HepG2 (cell line): ENCODE measurements at regions not wholly inside any gene's neighbourhood (a gene's known extent, or its start where the extent isn't known, plus 50 kb on each side); places are given as distances from the start of the nearest gene placed in this dataset.

Experiments
- AFF4 ChIP-seq: sonication (generic); formaldehyde crosslinking; IDR thresholded peaks from 2 replicates; pipeline ENCODE4 v1.4.0; 2020; ENCODE audit warnings: missing genetic modification reagents
- CTCF ChIP-seq: sonication (generic); formaldehyde crosslinking; IDR thresholded peaks from 2 replicates; pipeline ENCODE4 v1.5.0; 2020; ENCODE audit warnings: mild to moderate bottlenecking, missing genetic modification reagents, moderate library complexity
- FOXK2 ChIP-seq: fragments of 450-650 bp; IDR thresholded peaks from 2 replicates; pipeline ENCODE4 v1.6.1; 2016
- GMEB1 ChIP-seq: sonication (generic); formaldehyde crosslinking; IDR thresholded peaks from 2 replicates; pipeline ENCODE4 v1.5.1; 2020; ENCODE audit warnings: missing genetic modification reagents, mild to moderate bottlenecking, borderline replicate concordance
- JUND ChIP-seq: sonication (generic); formaldehyde crosslinking; IDR thresholded peaks from 2 replicates; pipeline ENCODE4 v1.8.0; 2022; ENCODE audit warnings: mild to moderate bottlenecking, missing genetic modification reagents
- PAF1 ChIP-seq: IDR thresholded peaks from 2 replicates; pipeline ENCODE4 v1.6.1; 2016; ENCODE audit warnings: missing genetic modification reagents, missing compliant biosample characterization
- RAD21 ChIP-seq: fragments of 450-650 bp; formaldehyde crosslinking; IDR thresholded peaks from 2 replicates; pipeline ENCODE4 v1.5.0; 2020; ENCODE audit warnings: mild to moderate bottlenecking
- ZNF253 ChIP-seq: sonication (generic); formaldehyde crosslinking; IDR thresholded peaks from 2 replicates; pipeline ENCODE4 v1.8.0; 2022; ENCODE audit warnings: mild to moderate bottlenecking, missing genetic modification reagents, borderline replicate concordance

DNA sequence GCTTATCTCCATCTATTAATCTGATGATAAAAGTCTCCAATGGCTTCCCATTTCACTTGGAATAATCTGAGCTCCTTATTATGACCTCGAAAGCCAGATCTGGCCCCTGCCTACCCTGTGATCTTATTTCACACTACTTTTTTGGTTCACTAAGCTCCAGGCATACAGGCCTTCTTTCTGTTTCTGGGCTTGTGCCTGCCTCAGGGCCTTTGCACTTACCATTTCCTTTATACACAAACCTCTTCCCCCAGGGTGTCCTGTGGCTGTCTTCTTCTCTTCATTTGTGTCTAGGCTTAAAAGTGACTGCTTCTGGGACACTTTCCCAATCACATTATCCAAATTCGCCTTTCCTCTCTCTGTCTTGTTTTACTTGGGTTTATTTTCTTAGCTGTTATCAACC is 478.8 kb downstream of the LRIG3 start:
- TF ChIP-seq JUND, result no peak
- TF ChIP-seq AFF4, result no peak
- no peak for TF ChIP-seq GMEB1 (CRISPR knock-in tag)
- TF ChIP-seq PAF1 (CRISPR knock-in tag), result no peak
- TF ChIP-seq RAD21, result no peak
- no peak for TF ChIP-seq ZNF253 (CRISPR knock-in tag)
- TF ChIP-seq CTCF (CRISPR knock-in tag), result no peak
- TF ChIP-seq FOXK2, result no peak
